ENCODE measurements at regions not wholly inside any gene's neighbourhood (a gene's known extent, or its start where the extent isn't known, plus 50 kb on each side); places are given as distances from the start of the nearest gene placed in this dataset.

DNA sequence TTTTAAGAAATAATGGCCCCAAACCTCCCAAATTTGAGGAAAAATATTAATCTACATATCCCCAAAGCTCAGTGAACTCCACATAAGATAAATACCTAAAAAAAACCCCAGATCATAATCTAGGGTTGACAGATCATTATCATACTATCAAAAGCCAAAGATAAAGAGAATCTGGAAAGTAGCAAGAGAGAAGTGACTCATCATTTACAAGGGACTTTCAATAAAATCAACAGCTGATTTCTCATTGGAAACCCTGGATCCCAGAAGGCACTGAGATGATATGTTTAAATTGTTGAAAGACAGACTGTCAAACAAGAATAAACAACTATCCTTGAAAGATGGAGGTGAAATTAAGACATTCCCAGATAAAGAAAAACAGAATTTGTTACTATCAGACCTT lies 199.3 kb downstream of the KCNRG start:
- CTCF ChIA-PET = no interaction called here
- Histone ChIP-seq H3K4me3 (ENCODE audit: low read depth, low read length, poor library complexity, severe bottlenecking) (no peak overlapping the region), H3K36me3 (ENCODE audit: insufficient read depth, low read length, poor library complexity, severe bottlenecking) (no peaks in the 10 kb centered on the region), H3K27me3 (replicated peaks; ENCODE audit: insufficient read depth, low read depth, low read length, poor library complexity) (no peaks in the 10 kb centered on the region), H3K4me1 (ENCODE audit: insufficient read depth, low read length, poor library complexity, severe bottlenecking) (peaks cover under 1% of the 10 kb centered on the region), H3K9me3 (ENCODE audit: low read depth, low read length, poor library complexity, severe bottlenecking) (peaks cover 6% of the 10 kb centered on the region), H3K27ac (ENCODE audit: low read depth, low read length, poor library complexity, severe bottlenecking) (no peak overlapping the region)
- no TSS peak for BruUV-seq (replicated peaks)
- no peak for DNase-seq (ENCODE audit: low spot score)
- TF ChIP-seq, protein P1, sequence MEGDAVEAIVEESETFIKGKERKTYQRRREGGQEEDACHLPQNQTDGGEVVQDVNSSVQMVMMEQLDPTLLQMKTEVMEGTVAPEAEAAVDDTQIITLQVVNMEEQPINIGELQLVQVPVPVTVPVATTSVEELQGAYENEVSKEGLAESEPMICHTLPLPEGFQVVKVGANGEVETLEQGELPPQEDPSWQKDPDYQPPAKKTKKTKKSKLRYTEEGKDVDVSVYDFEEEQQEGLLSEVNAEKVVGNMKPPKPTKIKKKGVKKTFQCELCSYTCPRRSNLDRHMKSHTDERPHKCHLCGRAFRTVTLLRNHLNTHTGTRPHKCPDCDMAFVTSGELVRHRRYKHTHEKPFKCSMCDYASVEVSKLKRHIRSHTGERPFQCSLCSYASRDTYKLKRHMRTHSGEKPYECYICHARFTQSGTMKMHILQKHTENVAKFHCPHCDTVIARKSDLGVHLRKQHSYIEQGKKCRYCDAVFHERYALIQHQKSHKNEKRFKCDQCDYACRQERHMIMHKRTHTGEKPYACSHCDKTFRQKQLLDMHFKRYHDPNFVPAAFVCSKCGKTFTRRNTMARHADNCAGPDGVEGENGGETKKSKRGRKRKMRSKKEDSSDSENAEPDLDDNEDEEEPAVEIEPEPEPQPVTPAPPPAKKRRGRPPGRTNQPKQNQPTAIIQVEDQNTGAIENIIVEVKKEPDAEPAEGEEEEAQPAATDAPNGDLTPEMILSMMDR (conservative IDR thresholded peaks at IDR 0.05; ENCODE audit: low read depth, low read length) = no peak
- TF ChIP-seq EZH2 (IDR thresholded peaks at IDR 0.05; ENCODE audit: borderline replicate concordance, low read depth, low read length, poor library complexity, severe bottlenecking) = no peak
- POLR2A ChIA-PET (ENCODE audit: low non-redundant PET) = no interaction called here
- intact Hi-C loops (cut with micrococcal nuclease; ENCODE audit: unreplicated experiment) = no loop called here

DNA sequence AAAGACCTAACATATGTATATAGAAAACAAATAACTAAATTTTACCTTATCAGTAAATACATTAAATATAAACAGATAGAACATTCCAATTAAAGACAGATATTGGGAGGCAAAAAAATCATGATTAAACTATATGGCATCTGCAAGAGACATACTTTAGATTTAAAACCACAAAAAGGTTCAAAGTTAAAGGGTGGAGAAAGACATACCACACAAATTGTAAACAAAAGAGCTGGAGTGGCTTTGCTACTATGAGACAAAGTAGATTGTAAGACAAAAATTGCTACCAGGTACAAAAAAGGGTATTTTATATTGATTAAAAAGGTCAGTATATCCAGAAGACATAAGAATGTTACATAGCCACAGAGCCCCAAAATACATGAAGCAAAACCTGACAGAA lies 200.2 kb downstream of the KCNRG start:
- no peaks in the 10 kb centered on the region for H3K4me1 ChIP-seq (ENCODE audit: insufficient read depth, low read length, poor library complexity, severe bottlenecking)
- POLR2A ChIA-PET (ENCODE audit: low non-redundant PET) = no interaction called here
- no peak for TF ChIP-seq EZH2 (IDR thresholded peaks at IDR 0.05; ENCODE audit: borderline replicate concordance, low read depth, low read length, poor library complexity, severe bottlenecking)
- TF ChIP-seq, protein P1 (conservative IDR thresholded peaks at IDR 0.05; ENCODE audit: low read depth, low read length) = no peak
- no peak for DNase-seq (ENCODE audit: low spot score)
- H3K9me3 ChIP-seq (ENCODE audit: low read depth, low read length, poor library complexity, severe bottlenecking) = peaks cover 6% of the 10 kb centered on the region
- no peaks in the 10 kb centered on the region for H3K27me3 ChIP-seq (replicated peaks; ENCODE audit: insufficient read depth, low read depth, low read length, poor library complexity)
- no peak overlapping the region for H3K27ac ChIP-seq (ENCODE audit: low read depth, low read length, poor library complexity, severe bottlenecking)
- CTCF ChIA-PET = no interaction called here
- intact Hi-C loops (cut with micrococcal nuclease; ENCODE audit: unreplicated experiment) = no loop called here
- H3K4me3 ChIP-seq (ENCODE audit: low read depth, low read length, poor library complexity, severe bottlenecking) = no peak overlapping the region
- BruUV-seq (replicated peaks) = no TSS peak
- H3K36me3 ChIP-seq (ENCODE audit: insufficient read depth, low read length, poor library complexity, severe bottlenecking) = no peaks in the 10 kb centered on the region

DNA sequence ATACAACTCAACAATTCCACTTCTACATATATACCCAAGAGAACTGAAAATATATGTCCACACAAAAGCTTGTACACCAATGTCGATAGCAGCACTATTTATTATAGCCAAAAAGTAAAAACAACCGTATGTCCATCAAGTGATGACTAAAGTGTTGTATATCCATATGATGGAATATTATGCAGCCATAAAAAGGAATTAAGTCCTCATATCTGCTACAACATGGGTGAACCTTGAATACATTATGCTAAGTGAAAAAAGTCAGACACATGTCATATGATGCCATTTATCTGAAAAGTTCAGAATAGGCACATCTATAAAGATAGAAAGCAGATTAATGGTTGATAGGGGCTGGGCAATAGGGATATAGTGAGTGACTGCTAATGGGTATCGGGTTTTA lies 204.5 kb downstream of the KCNRG start:
- Histone ChIP-seq H3K4me1 (ENCODE audit: insufficient read depth, low read length, poor library complexity, severe bottlenecking) (no peaks in the 10 kb centered on the region), H3K36me3 (ENCODE audit: insufficient read depth, low read length, poor library complexity, severe bottlenecking) (no peaks in the 10 kb centered on the region), H3K27ac (ENCODE audit: low read depth, low read length, poor library complexity, severe bottlenecking) (no peak overlapping the region), H3K27me3 (replicated peaks; ENCODE audit: insufficient read depth, low read depth, low read length, poor library complexity) (no peaks in the 10 kb centered on the region), H3K4me3 (ENCODE audit: low read depth, low read length, poor library complexity, severe bottlenecking) (no peak overlapping the region), H3K9me3 (ENCODE audit: low read depth, low read length, poor library complexity, severe bottlenecking) (no peaks in the 10 kb centered on the region)
- ChIA-PET POLR2A (ENCODE audit: low non-redundant PET) (no interaction called here), CTCF (no interaction called here)
- no TSS peak for BruUV-seq (replicated peaks)
- TF ChIP-seq, protein P1 (conservative IDR thresholded peaks at IDR 0.05; ENCODE audit: low read depth, low read length) = no peak
- TF ChIP-seq EZH2 (IDR thresholded peaks at IDR 0.05; ENCODE audit: borderline replicate concordance, low read depth, low read length, poor library complexity, severe bottlenecking) = no peak
- intact Hi-C loops (cut with micrococcal nuclease; ENCODE audit: unreplicated experiment) = no loop called here
- no peak for DNase-seq (ENCODE audit: low spot score)
